ENCODE measurements at regions not wholly inside any gene's neighbourhood (a gene's known extent, or its start where the extent isn't known, plus 50 kb on each side); places are given as distances from the start of the nearest gene placed in this dataset.

GRCh38 chr4:128571747-128572146, 237.8 kb upstream of the JADE1 start (continued):
- TF ChIP-seq SAFB (IDR thresholded peaks at IDR 0.05; ENCODE audit: borderline replicate concordance, low read depth, low read length) (no peak), HIVEP1 (CRISPR knock-in tag; IDR thresholded peaks at IDR 0.05) (no peak), C11orf30 (IDR thresholded peaks at IDR 0.05; ENCODE audit: low read depth) (peak; percentile 14; the same call in 1 of the 2 replicates), POLR2AphosphoS2 (IDR thresholded peaks at IDR 0.05; ENCODE audit: low read length) (no peak), TCF3 (CRISPR knock-in tag; IDR thresholded peaks at IDR 0.05) (no peak), NR2C1 (IDR thresholded peaks at IDR 0.05) (no peak), NR2C1 (tag; IDR thresholded peaks at IDR 0.05) (peak; percentile 21; the same call in 1 of the 2 replicates), ZNF444 (CRISPR knock-in tag; IDR thresholded peaks at IDR 0.05) (no peak), HES1 (IDR thresholded peaks at IDR 0.05; ENCODE audit: low read depth) (no peak), UBTF (IDR thresholded peaks at IDR 0.05; ENCODE audit: borderline replicate concordance in 1 of 2, low read depth in 2 of 2, low read length in 2 of 2) (no peak), PRPF4 (IDR thresholded peaks at IDR 0.05; ENCODE audit: insufficient read depth, low read depth, low read length, poor library complexity, severe bottlenecking) (no peak)
- TF ChIP-seq, protein P1, sequence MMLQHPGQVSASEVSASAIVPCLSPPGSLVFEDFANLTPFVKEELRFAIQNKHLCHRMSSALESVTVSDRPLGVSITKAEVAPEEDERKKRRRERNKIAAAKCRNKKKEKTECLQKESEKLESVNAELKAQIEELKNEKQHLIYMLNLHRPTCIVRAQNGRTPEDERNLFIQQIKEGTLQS (IDR thresholded peaks at IDR 0.05) = peak; percentile 54
- TF ChIP-seq, protein P1 (CRISPR knock-in tag; conservative IDR thresholded peaks at IDR 0.05) = no peak
